ENCODE measurements at regions not wholly inside any gene's neighbourhood (a gene's known extent, or its start where the extent isn't known, plus 50 kb on each side); places are given as distances from the start of the nearest gene placed in this dataset.

DNA sequence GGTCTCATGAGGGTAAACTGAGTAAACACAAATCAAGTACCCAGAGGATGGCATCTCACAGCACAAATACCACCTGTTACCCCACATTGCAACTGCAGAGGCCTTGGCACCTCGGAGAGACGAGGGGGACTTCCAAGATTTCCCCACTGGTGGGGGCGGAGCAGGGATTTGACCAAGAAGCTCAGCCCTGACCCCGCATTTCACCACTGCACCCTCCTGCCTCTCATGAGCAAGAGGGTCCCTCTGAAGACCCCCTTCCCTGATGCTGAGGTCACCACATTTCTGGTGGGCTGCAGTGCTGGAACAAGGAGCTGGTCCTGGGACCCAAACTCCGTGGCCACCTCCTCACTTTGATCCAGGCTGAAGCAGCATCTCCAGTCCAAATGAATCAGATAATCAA is 342.4 kb downstream of the NPHP4 start:
- Histone ChIP-seq H3K4me1 (peaks cover 8% of the 10 kb centered on the region), H3K4me3 (no peak overlapping the region), H3K9me3 (no peaks in the 10 kb centered on the region), H3K27ac (no peak overlapping the region), H3K36me3 (ENCODE audit: low read depth, missing control alignments) (no peaks in the 10 kb centered on the region), H3K27me3 (no peaks in the 10 kb centered on the region)
- 93 to 98% methylated on average over 5 of the region's 5 CpGs for WGBS, 2 donors
- TF ChIP-seq, protein P1, sequence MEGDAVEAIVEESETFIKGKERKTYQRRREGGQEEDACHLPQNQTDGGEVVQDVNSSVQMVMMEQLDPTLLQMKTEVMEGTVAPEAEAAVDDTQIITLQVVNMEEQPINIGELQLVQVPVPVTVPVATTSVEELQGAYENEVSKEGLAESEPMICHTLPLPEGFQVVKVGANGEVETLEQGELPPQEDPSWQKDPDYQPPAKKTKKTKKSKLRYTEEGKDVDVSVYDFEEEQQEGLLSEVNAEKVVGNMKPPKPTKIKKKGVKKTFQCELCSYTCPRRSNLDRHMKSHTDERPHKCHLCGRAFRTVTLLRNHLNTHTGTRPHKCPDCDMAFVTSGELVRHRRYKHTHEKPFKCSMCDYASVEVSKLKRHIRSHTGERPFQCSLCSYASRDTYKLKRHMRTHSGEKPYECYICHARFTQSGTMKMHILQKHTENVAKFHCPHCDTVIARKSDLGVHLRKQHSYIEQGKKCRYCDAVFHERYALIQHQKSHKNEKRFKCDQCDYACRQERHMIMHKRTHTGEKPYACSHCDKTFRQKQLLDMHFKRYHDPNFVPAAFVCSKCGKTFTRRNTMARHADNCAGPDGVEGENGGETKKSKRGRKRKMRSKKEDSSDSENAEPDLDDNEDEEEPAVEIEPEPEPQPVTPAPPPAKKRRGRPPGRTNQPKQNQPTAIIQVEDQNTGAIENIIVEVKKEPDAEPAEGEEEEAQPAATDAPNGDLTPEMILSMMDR (IDR thresholded peaks at IDR 0.05) = no peak
- no peak for TF ChIP-seq POLR2A (IDR thresholded peaks at IDR 0.05)
- DNase-seq = no peak
- intact Hi-C loops (cut with DNase I; ENCODE audit: low total_unique reads) = no loop called here

DNA sequence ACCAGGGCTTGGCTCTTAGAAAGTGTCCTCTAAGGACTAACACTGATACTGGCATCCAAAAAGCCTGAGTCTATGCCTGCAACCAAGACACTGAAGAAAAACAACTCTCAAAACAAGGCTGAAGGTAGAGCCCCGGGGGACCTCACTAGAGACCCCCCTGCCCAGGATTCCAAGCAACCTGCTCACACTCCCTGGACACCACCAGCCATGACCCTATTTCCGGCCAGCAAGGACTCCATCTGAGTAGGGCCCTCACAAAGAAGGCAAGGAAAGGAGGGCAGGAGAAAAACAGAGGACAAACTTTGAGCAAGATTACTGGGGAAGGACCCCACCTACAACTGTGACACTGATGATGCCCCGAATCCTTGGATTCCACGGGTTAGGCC is 343.1 kb downstream of the NPHP4 start:
- TF ChIP-seq, protein P1 (IDR thresholded peaks at IDR 0.05) = no peak
- TF ChIP-seq POLR2A (IDR thresholded peaks at IDR 0.05) = no peak
- DNase-seq = no peak
- Histone ChIP-seq H3K9me3 (no peaks in the 10 kb centered on the region), H3K27me3 (no peaks in the 10 kb centered on the region), H3K36me3 (ENCODE audit: low read depth, missing control alignments) (no peaks in the 10 kb centered on the region), H3K27ac (no peak overlapping the region), H3K4me1 (peaks cover 8% of the 10 kb centered on the region), H3K4me3 (no peak overlapping the region)
- intact Hi-C loops (cut with DNase I; ENCODE audit: low total_unique reads) = no loop called here
- 92 to 93% methylated on average over 4 of the region's 4 CpGs for WGBS, 2 donors

DNA sequence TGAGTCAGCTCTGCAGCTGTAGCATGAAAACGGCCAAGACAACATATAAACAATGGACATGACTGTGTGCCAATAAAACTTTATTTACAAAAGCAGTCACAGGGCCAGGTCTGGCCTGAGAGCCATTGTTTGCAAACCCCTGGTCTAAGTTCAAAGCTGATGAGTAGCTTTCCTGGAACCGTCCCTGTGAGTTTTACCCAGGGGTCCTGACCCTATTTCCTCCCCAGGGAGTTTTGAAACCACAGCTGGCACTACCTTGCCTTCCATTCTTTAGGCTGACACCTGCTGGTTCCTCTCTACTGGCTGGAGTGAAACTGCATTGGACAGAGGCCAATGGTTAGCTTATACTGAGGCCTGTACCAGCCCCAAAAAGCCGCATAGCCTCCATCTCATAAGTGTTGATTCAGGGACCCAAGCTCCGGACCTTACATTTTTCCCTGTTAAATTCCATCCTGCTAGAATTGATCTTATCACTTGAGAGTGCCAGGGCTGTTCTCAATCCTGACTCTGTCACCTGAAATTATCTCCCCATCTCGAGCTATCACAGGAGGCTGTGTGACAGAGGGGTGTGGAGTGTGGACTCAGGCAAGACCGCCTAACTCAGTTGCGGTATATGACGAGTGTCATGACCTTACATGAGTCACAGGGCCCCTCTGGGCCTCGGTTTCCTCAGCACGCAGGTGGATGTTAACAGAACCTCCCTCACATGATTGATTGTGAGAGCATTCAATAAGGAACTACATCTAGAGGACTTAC is 343.6 kb downstream of the NPHP4 start:
- TF ChIP-seq, protein P1 (IDR thresholded peaks at IDR 0.05) = no peak
- TF ChIP-seq POLR2A (IDR thresholded peaks at IDR 0.05) = no peak
- WGBS, 2 donors = 91 to 94% methylated on average over 7 to 10 of the region's 10 CpGs
- H3K9me3 ChIP-seq = no peaks in the 10 kb centered on the region
- H3K27me3 ChIP-seq = no peaks in the 10 kb centered on the region
- H3K4me3 ChIP-seq = no peak overlapping the region
- H3K27ac ChIP-seq = no peak overlapping the region
- H3K4me1 ChIP-seq = peaks cover 13% of the 10 kb centered on the region
- intact Hi-C loops (cut with DNase I; ENCODE audit: low total_unique reads) = no loop called here
- no peak for DNase-seq
- H3K36me3 ChIP-seq (ENCODE audit: low read depth, missing control alignments) = no peaks in the 10 kb centered on the region

DNA sequence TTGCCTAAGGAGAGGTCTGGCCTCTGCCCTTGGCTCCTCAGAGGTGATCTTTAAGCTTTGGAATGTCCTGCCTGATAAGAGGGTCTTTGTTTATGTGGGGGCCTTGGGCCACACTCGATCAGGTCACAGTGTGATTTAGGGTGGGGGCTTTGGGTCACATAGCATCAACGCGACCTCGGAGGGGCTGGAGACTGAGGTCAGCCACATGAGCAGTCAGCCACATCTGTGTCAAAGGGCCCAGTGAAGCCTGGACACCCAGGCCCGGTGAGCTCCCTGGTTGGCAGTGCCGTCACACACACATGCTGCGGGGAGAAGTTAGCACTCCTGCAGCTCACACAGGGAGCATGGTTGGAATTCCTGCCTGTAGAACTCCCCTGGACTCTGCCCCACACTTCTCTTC is 345.0 kb downstream of the NPHP4 start:
- H3K36me3 ChIP-seq (ENCODE audit: low read depth, missing control alignments) = no peaks in the 10 kb centered on the region
- no peak overlapping the region for H3K27ac ChIP-seq
- no peak for DNase-seq
- 48 to 51% methylated on average over 3 to 7 of the region's 7 CpGs for WGBS, 2 donors
- TF ChIP-seq, protein P1 (IDR thresholded peaks at IDR 0.05) = no peak
- TF ChIP-seq POLR2A (IDR thresholded peaks at IDR 0.05) = no peak
- H3K4me3 ChIP-seq = no peak overlapping the region
- no peaks in the 10 kb centered on the region for H3K27me3 ChIP-seq
- no peaks in the 10 kb centered on the region for H3K9me3 ChIP-seq
- intact Hi-C loops (cut with DNase I; ENCODE audit: low total_unique reads) = no loop called here
- peaks cover 6% of the 10 kb centered on the region for H3K4me1 ChIP-seq
